ENCODE measurements at regions not wholly inside any gene's neighbourhood (a gene's known extent, or its start where the extent isn't known, plus 50 kb on each side); places are given as distances from the start of the nearest gene placed in this dataset.
A peak's percentile ranks its signal among the peaks of the same experiment; 100 is the strongest.

DNA sequence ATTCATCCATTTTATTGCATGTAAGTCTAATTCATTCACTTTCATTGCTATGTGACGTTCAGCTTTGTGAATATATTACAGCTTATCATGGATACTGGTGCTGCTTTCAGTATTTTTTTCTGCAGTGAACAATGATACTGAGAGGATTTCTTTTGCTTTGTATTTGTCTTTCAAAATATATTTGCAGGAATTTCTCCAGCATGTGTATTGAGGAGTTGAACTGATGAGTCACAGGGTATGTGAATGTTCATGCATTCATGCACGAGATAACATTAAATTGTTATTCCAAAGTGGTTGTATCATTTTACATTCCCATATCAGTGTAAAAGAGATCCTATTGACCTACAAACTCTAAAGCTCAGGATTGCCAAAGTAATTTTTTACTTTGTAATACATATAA lies 283.8 kb upstream of the ARSJ start:
- no peak for DNase-seq (ENCODE audit: insufficient read length, low spot score)
- no peak for FAIRE-seq
- no peak for TF ChIP-seq POLR2A (IDR thresholded peaks at IDR 0.05; ENCODE audit: low read depth, low read length)

DNA sequence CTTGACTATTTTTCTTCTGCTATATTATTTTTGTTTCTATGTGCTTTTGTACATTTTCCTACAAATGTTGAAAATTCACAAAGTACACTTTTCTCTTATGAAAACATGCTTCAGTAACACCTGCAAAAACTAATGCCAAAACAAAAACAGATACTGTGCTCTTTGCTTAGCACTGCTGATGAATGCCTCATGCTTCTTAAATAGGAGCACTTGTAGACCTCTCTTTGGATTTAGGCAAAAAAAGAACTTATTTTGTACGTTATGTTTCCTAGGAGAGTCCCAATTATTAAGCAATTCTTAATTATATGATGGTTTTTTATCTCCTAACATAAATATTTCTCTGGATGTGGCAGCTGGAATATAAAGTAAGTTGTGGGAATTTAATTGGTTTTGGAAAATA lies 285.0 kb upstream of the ARSJ start:
- DNase-seq (ENCODE audit: insufficient read length, low spot score) (no peak), FAIRE-seq (no peak)
- TF ChIP-seq POLR2A (IDR thresholded peaks at IDR 0.05; ENCODE audit: low read depth, low read length): no peak

DNA sequence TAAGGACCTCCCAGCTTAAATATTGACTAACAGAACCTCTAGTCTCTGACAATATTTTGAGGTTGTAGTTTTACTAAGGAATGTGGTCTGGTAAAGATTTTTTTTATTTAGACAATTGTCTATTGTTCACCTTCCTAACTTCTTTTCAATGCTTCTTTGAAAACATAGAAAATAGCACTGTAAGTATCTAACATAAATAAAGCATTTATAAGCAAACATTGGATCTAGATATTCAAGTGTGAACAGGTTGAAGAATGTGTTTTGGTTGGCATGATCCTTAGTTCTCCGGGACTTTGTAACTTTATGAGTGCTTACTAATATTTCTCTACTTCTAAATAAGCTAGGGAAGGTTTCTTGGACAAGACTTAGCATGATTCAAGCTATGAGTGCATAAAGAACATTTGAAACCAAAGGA lies 285.4 kb upstream of the ARSJ start:
- no peak for TF ChIP-seq POLR2A (IDR thresholded peaks at IDR 0.05; ENCODE audit: low read depth, low read length)
- DNase-seq (ENCODE audit: insufficient read length, low spot score) (no peak), FAIRE-seq (peak; percentile 30)

DNA sequence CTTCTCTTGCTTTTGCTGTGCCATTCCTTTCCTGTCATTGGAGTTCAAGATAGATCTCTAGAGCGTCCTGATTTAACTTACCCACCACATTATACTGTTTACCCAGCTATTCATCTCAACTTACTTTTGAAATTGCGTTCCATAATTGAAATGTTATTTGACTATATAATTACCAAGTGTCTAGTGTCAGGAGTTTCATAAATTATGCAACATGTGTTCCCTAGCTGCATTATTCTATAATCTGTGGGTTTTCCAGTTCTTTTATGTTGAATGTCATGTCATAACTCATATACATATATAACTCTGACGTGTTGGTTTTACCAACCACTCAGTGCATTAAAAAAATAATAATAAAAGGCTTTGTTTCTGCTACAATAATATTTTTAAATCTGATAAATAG lies 285.9 kb upstream of the ARSJ start:
- DNase-seq (ENCODE audit: insufficient read length, low spot score) (no peak), FAIRE-seq (no peak)
- no peak for TF ChIP-seq POLR2A (IDR thresholded peaks at IDR 0.05; ENCODE audit: low read depth, low read length)

DNA sequence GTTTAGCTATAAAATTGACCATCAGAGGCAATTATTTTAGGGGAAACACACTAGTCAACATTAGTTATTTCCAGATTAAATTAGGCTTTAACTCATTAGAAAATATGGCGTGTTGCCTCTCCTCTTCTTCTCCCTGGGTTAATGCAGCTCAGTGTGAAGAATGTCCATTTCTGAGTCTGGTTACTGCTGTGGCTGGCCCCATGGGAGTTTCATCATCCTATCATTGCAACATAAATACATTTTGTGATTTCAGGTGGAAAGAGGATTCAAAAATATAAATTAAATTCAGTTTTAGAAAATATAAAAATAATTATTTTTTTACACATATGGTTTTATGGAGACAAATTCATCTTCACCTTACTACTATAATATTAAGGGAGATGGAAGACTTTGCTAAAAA lies 288.5 kb upstream of the ARSJ start:
- no peak for TF ChIP-seq POLR2A (IDR thresholded peaks at IDR 0.05; ENCODE audit: low read depth, low read length)
- DNase-seq (ENCODE audit: insufficient read length, low spot score): no peak
- FAIRE-seq: no peak

DNA sequence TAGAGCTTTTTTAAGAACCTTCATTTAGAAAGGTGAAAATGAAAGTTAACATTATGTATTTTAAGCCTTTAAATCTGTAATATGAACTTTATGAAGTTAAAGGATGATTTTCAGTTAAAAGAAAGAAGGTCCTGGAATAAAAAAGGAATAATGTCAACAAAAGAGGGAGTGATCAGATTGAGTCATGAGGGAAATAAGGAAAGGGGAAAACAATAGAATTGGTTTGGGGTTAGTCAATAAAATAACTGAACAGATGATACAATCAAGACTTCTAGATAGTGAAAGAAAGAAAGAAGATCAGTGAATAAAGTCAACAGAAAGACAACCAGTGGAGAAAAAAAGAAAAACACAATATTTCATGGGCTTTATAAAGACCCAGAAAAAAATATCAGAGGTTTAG lies 291.6 kb upstream of the ARSJ start:
- TF ChIP-seq POLR2A (IDR thresholded peaks at IDR 0.05; ENCODE audit: low read depth, low read length): no peak
- FAIRE-seq: no peak
- DNase-seq (ENCODE audit: insufficient read length, low spot score): no peak

DNA sequence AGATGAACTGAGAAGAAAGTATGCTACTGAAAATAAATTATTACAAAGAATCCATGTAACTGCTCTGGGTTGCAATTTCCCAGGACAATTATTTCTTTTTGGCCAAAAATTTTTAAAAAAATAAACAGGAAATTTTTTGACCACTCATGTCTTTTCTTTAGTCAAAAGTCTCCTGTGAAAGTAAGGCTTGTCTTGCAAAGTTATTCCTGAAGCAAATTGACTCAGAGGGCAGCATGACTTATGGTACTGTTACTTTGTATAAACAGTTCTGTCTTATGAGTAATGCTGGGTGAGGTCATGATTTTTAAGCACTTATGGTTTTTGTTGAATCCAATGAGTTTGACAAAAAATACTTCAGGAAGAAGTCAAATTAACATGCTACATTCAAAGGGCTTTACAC lies 292.8 kb upstream of the ARSJ start:
- no peak for TF ChIP-seq POLR2A (IDR thresholded peaks at IDR 0.05; ENCODE audit: low read depth, low read length)
- FAIRE-seq: peak; percentile 89
- DNase-seq (ENCODE audit: insufficient read length, low spot score): peak; percentile 3

DNA sequence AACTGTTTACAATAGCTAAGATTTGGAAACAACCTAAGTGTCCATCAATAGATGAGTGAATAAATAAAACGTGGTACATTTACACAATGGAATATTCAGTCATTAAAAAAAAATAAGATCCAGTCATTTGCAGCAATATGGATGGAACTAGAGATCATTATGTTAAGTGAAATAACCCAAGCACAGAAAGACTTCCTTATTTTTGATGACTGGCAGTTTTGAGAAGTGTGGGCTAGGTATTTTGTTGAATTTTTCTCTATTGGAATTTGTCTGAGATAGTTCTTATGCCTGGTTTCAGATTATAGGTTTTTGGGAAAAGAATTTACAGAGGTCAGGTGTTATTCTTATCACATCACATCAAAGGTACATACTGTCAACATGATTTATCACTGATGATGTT lies 293.8 kb upstream of the ARSJ start:
- no peak for TF ChIP-seq POLR2A (IDR thresholded peaks at IDR 0.05; ENCODE audit: low read depth, low read length)
- DNase-seq (ENCODE audit: insufficient read length, low spot score) (no peak), FAIRE-seq (no peak)

DNA sequence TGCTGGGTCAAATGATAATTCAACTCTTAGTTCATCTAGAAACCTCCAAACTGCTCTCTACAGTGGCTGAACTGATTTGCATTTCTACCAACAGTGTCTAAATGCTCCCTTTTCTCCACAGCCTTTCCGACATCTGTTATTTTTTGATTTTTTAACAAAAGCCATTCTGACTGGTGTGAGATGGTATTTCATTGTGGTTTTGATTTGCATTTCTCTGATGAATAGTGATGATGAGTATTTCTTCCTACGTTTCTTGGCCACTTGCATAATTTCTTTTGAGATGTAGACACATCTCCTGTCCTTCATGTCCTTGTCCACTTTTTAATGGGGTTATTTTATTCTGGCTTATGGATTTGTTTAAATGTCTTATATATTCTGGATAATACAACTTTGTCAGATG lies 298.2 kb upstream of the ARSJ start:
- FAIRE-seq: no peak
- no peak for TF ChIP-seq POLR2A (IDR thresholded peaks at IDR 0.05; ENCODE audit: low read depth, low read length)

DNA sequence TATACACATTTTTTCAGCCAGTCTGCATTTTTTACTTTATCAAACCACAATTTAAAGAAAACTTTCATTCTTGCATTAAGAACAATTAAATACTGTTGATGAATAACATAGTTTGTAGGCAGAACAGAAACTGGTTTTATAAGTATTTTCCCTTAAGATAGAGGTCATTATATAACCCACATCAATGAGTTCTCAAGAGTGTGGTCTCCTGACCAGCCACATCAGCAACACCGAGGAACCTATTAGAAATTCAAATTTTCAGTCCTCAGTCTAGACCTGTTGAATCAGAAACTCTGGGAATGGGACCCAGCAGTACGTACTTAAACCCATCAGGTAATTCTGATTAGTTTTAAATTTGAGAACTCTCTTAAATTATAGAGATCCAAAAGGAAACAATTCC lies 299.6 kb upstream of the ARSJ start:
- DNase-seq (ENCODE audit: insufficient read length, low spot score) (no peak), FAIRE-seq (no peak)
- TF ChIP-seq POLR2A (IDR thresholded peaks at IDR 0.05; ENCODE audit: low read depth, low read length): no peak

More for the DNA sequence above, 298.2 kb upstream of the ARSJ start:
- no peak for DNase-seq (ENCODE audit: insufficient read length, low spot score)

DNA sequence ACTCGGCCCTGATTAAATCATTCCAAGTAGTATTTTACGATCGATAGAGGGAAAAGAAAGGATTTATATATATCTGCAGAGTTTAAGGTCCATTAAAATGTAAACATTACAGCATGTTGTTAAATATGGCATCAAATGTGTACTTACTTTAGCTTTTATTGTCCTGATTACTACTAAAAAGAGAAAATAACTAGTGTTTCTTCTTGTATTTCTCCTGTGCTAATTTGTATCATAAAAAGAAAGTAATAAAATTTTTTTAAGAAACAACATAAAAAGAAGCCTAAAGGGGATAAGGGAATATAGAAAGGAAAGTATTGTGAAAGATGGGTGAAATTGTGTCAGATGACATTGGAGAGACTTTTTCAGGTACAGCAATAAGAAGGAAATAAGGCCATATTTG lies 300.3 kb upstream of the ARSJ start:
- TF ChIP-seq POLR2A (IDR thresholded peaks at IDR 0.05; ENCODE audit: low read depth, low read length): no peak
- no peak for DNase-seq (ENCODE audit: insufficient read length, low spot score)
- no peak for FAIRE-seq

DNA sequence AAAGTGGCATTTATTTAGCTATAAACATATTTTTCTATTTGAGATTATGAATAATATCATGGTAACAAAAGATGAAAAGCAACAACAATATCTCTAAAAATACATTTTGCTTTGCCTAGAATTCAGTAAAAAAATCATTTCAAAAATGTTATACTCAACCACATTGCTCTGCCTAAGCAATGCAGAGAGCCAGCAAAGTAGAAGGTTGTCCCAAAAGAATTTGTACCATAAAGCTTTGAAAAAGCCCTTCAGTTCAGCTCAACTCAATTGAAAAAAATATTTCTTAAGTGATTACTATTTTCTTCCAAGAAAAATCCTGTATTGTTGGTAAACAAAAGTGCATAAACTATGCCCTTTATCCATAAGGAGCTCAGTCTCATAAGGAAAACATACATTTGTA lies 301.2 kb upstream of the ARSJ start:
- FAIRE-seq: no peak

DNA sequence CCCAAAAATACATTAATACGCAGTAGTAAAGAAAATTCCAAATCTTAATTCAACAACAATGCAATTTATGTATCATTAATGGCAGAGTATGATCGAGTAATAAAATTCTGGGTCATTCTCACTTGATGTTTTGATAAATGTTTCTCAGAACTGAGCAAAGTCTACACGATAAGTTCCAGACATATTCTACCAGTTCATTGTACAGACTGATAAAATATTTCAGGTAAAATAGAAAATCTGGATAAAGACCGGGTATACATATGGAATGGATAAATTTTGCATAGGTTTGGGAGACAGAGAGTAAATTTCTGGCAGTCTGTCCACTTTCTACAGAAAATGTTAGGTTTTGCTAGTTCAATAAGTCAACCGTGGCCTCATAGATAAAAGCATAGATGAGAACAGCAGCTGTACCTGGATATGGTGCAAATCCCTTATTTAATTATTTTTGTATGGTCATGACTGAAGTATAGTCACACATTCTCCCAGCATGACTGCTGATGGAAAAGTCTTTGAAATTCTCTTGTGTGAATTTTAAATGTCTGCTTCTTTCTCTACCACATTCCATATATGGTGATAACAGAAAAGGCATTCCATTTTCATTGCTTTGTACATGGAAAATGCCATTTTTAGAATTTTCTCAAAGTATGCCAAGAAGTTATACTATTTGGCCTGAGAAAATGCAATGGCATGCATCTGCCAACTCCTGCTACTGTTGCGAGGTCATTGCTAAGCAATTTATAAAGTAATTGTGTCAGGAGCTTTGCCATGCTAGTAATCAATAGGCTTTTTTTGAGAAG lies 301.9 kb upstream of the ARSJ start:
- DNase-seq (ENCODE audit: insufficient read length, low spot score) (no peak), FAIRE-seq (no peak)
- no peak for TF ChIP-seq POLR2A (IDR thresholded peaks at IDR 0.05; ENCODE audit: low read depth, low read length)

More for the DNA sequence above, 301.2 kb upstream of the ARSJ start:
- no peak for TF ChIP-seq POLR2A (IDR thresholded peaks at IDR 0.05; ENCODE audit: low read depth, low read length)
- DNase-seq (ENCODE audit: insufficient read length, low spot score): no peak

DNA sequence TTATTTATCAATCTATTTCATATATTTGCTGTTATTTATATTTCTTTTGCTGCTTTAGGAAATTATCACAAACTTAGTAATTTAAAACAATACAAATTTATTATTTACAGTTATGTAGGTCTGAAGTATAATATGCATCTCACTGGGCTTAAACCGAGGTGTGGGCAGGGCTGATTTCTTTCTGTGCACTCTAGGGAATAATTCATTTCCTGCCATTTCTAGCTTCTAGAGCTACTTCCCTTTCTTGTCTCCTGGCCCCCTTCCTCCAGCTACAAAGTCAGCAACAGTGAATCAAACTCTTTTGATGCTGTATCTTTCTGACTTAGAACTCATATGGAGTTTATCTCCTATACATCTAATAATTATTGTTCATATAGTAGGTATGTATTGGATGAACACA lies 303.5 kb upstream of the ARSJ start:
- no peak for FAIRE-seq
- no peak for DNase-seq (ENCODE audit: insufficient read length, low spot score)
- no peak for TF ChIP-seq POLR2A (IDR thresholded peaks at IDR 0.05; ENCODE audit: low read depth, low read length)

DNA sequence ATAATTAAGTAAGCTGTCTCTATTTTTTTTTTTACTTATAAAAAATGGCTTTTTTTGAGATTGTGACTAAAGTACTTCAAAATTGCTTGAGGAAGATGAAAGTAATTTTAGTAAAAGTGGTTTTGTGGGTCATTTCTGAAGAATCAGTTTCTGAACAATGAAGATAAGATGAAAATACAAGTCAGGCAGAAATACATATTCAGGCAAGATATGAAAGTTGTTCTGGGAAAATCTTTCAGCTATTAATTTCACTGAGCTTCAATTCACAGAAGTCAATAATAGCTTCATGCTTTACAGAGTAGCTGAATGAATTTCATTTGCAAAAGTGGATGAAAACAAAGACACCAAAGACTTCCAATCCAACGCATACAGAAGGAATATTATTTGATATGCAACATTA lies 305.2 kb upstream of the ARSJ start:
- no peak for FAIRE-seq
- TF ChIP-seq POLR2A (IDR thresholded peaks at IDR 0.05; ENCODE audit: low read depth, low read length): no peak

More for the DNA sequence above, 305.2 kb upstream of the ARSJ start:
- no peak for DNase-seq (ENCODE audit: insufficient read length, low spot score)
